HG02623 (cell line): ENCODE measurements at regions not wholly inside any gene's neighbourhood (a gene's known extent, or its start where the extent isn't known, plus 50 kb on each side); places are given as distances from the start of the nearest gene placed in this dataset.
"Not testable (repeated sequence)": the region's sequence is repeated elsewhere in the genome, so short reads cannot be mapped to it uniquely, and the experiment has no call there.

Source experiments
- ATAC-seq: cut with Tn5 transposase; IDR thresholded peaks from one replicate; pipeline ENCODE4 v1.9.1; 2021; ENCODE audit warnings: moderate library complexity; ENCODE audit not compliant: unreplicated experiment

DNA sequence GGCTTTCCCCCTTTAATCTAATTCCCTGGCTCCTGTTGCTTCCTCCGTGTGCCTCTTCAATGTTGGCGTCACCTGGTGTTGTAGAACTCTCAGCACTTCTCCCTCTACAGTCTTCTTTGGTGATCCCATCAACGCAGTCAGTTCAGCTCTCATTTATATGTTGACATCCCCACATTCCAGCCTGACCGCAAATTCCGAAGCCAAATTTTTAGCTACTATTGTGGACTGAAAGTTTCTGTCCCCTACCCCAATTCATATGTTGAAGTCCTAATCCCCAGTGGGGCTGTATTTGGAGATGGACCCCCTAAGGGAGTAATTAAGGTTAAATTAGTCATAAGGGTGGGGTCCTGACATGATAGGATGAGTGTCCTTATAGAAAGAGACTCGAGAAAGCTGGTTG, 210.6 kb upstream of the ADAMTSL1 start:
- no peak for ATAC-seq

DNA sequence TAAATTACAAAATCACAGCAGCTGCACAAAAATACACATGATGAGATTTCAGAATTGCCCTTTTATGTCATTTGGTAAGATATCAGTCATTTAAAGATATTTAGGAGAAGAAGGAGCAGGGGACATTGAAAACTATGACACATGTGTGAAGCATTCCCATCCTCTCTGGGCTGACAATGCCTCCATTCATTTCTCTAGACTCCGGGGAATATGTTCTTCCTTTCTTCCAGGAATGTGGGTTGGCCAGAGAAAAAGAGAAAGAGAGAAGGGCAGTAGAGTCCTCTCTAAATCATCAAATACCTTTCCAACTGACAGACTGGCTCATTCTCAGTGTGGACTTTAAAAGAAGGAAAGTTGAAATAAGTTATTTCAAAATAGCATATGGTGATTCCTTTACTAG, 205.6 kb upstream of the ADAMTSL1 start:
- no peak for ATAC-seq

GRCh38 chr9:18269561-18269960, 204.4 kb upstream of the ADAMTSL1 start:
- ATAC-seq, result no peak

DNA sequence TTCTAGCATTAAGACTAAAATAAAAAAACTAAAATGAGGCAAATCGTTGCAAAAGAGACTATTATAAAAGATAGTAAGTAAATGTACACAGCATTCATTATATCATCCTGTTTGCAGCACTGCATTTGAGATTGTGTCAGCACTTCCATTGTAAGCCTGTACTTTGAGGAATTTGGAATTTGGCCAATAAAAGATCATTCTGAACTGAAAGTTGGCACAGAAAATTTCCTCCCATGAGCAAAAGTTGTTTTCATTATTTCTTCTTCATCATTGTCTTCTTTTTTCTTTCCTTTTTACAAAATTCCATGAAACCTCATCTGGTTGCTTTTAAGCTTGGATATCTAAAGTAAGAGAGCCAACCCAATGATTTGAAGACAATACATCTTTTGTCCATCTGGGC, 199.3 kb upstream of the ADAMTSL1 start:
- ATAC-seq, result no peak

GRCh38 chr9:18275313-18275990, 198.5 kb upstream of the ADAMTSL1 start:
- ATAC-seq, result no peak

DNA sequence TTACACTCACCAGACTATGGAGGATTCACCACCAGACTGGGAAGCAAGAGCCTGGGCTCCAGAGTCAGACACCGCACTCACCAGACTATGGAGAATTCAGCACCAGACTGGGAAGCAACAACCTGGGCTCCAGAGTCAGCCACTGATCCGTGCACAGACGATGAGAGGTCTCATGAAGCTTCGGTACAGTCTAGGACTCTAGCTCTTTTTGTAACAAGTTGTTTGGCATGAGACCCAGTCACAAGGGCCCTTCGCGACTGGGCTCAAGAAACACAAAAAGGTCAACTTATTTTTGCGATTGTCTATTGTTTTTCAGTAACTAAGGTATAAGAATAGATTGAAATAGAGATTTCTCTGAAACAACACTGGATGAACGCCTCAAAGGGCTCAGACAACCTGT, 192.7 kb upstream of the ADAMTSL1 start:
- ATAC-seq, result no peak

- ATAC-seq, result no peak
Observed at GRCh38 chr9:18294229-18294628, 179.7 kb upstream of the ADAMTSL1 start.

GRCh38 chr9:18296702-18297055, 177.3 kb upstream of the ADAMTSL1 start:
- ATAC-seq, result no peak

DNA sequence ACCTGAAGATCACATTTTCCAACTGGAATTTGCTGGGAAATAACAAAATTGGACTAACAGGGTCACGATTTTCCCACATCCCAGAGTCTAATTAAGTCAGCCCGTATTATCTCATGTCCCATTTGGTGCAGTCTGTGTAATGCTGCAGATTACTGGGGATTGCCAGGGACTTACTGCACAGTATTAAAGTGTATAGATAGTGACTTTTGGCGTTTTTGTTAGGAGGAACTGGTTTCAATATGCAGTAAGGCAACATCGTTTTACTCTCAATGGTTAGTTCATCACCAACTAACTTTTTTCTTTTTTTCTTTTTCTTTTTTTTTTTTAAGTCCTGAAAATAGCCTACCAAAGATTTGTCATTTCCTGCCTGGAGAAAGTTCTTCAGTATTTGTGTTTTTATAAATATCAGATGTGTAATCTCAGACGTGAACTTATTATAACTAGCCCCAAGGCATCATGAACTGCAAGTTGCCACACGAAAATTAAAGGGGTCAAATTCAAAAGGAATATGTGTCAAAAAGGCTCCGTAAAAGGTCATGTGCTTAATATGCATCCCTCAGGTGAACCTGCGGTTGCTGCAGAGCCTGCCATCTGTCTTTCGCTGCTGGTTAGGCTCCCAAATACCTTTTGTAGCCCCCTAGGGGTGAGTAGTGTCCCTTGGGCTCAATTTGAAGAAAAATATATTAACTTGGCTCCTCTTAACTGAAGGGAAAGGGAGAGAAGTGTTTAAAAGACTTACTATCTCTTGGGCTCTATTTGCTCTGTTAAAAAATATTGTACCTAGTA, 176.7 kb upstream of the ADAMTSL1 start:
- no peak for ATAC-seq

DNA sequence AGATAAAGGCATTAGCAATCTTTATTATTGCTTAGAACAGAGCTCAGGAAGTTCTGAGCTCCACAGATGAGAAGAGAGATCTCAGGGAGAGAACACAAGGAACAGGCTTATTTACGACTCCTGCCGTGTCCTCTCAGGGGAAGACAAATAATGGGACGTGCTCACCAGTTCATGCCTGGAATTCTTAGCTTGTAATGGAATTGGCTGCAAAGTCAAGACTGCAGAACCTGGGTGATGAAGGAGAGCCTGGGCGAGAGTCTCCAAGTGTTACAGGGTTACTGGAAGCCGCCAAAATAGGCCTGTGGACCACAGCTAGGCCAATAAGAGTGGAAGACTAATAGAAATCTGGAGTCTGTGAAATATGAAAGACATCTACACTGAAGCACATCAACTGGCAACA, 174.5 kb upstream of the ADAMTSL1 start:
- ATAC-seq, result no peak

GRCh38 chr9:18305167-18305806, 168.7 kb upstream of the ADAMTSL1 start:
- ATAC-seq, result not testable (repeated sequence)

- ATAC-seq, result no peak
Observed at GRCh38 chr9:18314316-18314715, 159.6 kb upstream of the ADAMTSL1 start.

DNA sequence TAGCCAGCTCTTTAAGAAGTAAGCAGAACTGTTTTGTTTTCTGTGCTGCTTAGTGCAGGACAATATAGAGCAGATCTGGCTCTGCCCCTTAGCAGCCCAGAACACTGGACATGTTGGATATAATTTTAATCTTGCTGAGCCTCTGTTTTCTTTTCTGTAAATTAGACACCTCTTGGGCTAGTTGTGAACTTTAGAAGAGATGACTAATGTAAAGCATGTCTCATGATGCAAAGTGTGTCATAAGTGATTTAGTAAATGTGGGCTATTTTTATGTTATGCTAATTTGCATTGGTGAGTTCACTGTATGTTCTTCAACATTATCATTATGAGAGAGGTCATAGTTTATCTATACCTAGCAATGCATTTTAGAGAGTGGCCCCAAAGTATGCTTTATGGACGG, 156.1 kb upstream of the ADAMTSL1 start:
- ATAC-seq, result no peak

DNA sequence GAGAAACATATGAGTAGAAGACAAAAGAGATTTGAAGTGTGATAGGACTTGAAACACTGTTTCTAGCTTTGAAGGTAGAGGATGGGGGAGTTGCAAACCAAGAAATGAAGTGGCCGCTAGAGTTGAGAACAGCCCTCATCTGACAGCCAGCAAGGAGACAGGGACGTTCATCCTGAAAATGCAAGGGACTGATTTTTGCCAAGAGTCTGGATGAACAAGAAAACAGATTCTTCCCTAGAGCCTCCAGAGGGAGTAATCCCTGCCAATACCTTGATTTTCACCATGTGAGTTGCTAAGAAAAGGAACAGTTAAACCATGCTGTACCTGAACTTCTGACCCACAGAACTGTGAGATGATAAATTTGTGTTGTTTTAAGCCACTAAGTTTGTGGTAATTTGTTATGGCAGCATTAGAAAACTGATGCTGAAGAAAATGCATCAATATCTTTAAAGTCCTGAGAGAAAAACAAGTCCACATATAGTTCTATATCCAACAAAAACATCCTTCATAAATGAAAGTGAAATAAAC, 154.0 kb upstream of the ADAMTSL1 start:
- no peak for ATAC-seq

- no peak for ATAC-seq
Observed at GRCh38 chr9:18324928-18325745, 148.8 kb upstream of the ADAMTSL1 start.

DNA sequence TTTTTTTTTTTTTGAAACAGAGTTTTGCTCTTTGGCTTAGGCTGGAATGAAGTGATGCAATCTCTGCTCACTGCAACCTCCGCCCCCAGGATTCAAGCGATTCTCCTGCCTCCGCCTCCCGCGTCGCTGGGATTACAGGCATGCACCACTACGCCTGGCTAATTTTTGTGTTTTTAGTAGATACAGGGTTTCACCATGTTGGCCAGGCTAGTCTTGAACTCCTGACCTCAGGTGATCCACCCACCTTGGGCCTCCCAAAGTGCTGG, 148.3 kb upstream of the ADAMTSL1 start:
- not testable (repeated sequence) for ATAC-seq

- no peak for ATAC-seq
Observed at GRCh38 chr9:18327121-18327520, 146.8 kb upstream of the ADAMTSL1 start.

DNA sequence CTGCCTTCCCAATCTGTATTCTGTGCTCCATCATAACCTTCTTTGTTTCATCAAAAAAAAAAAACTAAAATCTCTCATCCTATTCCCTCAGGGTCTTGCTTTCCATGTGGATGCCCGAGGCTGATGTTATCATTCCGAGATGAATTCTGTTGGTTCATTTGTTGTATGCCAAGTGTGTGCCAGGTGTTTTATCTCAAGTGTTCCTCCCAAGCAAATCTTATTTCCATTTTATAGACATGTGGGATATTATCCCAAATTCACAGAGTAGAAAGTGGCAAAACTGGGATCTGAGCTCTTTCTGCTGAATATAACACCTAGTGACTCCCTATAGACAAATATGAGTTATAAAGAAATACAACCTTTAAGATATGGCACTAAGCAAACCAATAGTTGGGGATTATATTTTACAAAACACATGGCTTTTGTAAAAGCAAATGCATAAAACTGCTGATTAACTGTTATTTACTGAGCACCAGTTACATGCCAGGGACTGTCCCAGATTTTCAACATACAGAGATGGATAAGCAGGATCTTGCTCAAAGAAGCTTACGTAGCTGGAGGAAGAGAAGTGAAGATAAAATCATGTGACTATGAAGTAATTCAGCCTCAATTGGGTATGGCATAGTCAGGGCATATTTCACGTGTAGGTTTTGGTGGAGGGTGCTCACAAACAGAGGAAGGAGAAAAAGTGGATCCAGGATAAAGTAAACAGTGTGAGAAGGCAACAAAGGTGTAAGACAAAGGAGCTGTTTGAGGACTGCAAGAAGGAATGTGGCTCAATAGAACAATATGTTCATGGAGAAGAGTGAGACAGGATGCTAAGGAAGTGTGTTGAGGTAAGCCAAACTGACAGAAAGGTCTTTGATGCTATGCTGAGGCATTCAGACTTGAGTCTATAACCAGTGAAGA, 143.3 kb upstream of the ADAMTSL1 start:
- ATAC-seq, result no peak

GRCh38 chr9:18331310-18331684, 142.7 kb upstream of the ADAMTSL1 start:
- ATAC-seq, result no peak

DNA sequence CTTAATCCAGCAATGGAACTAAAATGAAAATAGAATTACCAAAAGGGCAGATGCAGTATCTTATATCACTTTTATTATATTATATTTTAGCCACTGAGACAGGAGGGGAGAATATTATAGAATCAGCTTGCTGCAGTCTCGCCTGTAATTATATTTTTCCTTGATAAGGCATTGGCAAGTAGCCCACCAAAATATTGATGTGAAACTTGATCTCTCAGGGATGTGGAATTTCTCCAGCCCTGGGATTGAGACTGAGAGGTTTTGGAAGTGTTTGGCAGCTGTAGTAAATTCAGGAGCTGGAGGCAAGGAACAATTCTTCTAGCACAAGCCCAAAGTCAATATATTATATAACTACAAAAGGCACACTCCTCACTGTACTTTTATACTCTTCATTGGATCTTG, 142.1 kb upstream of the ADAMTSL1 start:
- no peak for ATAC-seq
